Amniotic stem cell (primary cell): ENCODE measurements at regions not wholly inside any gene's neighbourhood (a gene's known extent, or its start where the extent isn't known, plus 50 kb on each side); places are given as distances from the start of the nearest gene placed in this dataset.

ENCODE experiments used
- DNase-seq: peaks from one replicate; lab custom pipeline; 2025; lab: John Stamatoyannopoulos, UW

DNA sequence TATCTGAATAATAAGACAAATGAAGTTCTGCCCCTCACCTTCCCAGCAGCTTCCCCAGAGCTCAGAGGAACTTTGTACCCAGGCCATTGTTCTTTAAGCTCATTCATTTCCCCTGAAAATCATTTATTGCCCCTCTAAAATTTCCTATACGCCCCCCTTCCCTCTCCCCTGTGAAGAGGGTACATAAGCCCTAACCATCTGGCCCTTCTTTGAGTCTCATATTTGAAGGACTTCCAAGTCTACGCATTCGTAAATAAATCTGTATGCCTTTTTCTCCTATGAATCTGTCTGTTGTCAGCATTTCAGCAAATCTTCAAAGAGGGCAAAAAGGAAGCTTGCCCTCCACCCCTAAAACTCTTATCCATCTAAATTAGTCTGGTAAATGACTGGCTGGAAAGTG lies 73.1 kb upstream of the DST start:
- no peak for DNase-seq

DNA sequence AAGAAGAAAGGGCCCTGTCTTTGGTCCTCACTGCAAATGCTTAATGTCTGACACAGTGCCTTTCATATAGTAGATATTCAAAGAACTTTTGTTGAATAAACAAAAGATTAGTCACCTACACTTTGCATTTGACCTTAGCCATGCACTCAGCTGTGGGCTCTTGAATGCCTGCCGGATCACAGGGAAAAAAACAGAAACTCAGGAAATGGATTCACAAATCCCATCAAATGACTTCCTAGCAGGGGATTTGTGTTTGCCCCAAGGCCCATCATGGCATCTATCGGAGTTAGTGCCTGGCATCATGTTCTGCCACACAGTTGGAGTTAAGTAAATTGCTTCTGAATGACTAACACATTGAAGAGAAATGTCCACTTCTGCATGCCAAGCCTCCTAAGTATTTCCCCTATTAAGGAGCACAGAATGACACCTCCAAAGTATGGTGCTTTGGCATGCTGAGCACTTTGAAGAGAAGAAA lies 72.3 kb upstream of the DST start:
- peak; percentile 64 for DNase-seq

DNA sequence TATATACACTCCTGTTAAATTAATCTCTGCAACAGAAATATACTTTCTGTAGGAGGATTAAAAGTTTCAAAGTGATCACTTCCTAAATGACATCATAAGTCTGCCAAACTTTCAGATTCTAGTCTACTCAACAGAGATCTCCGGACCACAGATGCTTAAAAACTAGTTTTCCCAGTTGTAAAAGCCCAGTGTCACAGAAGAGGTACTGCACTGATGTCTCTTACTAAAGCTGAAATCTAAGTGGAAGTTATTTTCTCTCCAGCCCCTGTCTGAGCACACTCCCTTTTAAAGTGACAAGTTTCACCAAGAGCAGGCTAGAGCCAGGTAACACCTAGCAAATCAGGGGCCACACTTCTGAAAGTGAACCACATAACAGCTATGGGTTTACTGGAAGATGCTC lies 71.6 kb upstream of the DST start:
- no peak for DNase-seq

DNA sequence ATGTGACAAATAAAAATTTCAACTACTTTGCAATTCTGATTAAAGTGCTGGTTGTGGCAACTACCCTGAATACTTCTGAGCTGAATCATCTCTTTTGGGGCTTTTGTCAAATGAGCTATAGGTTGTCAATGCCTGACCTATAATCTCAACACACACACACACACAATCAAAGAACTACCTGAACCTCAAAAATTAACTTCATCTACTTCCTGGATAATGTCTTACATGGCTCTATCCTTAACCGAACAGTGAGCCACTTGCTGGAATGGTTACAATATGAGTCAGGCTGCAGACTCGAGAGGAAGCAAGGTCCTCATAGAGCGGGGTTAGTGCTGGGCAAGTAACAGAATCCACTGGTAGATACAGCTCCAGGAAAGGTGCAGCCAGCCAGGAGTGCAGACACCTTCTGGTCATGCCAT lies 70.6 kb upstream of the DST start:
- peak; percentile 80 for DNase-seq

DNA sequence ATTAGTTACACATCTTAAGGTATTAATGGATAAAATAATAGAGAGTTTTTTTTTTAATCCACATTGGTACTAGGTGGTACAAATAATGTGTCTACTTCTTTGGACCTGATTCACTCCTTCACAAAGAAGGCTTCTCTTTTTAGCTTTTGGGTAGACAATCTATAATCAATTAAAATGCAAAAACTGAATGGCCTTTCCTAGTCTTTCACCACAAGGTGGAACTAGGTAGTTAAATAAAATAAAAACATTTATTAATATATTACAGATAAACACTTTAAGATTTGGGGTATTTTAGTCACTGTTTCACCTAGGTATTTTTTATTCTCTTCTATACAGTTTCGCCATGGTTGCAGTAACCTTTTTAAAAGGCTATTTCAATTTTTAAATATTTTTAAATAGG lies 68.3 kb upstream of the DST start:
- no peak for DNase-seq

DNA sequence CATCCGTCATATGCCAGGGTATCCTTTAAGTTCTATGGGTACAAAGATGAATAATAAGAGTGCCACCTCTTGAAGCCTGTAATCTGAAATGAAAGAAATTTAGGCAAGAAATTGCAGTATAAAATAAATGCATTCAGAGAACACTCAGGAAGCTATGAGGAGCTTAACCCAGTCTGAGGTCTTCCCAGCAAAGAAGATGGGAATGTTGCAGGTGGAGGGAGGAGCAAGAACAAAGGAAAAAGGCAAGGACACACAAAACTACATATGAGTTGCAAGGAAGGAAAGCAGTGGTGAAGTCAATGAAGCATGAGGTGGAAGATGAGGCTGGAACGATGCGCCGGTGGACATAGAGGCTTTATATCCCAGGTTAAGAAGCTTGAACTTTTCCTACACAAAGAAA lies 67.0 kb upstream of the DST start:
- no peak for DNase-seq

DNA sequence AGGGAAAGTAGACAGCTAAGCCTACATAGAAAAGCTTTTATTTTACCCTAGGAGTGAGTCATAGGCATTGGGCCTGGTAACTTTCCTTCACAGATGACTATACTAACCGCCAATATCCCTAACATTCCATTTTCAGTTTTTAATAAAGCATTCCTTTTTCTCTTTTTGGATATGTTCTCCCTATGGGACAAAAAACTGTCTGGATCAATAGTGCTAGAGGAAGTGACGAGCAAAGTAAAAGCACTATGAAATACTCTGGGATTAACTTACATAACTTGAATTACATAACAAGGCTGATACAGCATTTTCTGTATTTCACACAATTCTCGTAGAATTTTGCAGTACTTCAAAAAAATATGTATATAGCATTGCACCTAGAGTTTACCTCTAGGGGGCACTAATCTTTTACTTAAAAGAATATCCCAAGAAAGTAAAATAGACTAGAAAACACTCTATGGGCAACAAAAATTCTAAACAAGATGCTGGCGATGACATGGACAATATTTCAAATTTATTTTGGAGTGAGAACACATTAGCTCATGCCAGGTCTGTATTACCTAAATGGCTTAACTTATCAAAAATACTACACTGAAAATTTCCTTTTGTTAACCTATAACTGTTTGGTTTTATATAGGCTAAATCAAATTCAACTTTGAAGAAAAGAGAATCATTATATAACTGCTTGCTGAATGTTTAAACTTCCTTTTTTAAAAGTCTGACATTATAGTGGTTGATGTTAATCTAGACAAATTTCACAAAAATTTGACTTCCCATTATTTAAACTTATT lies 66.3 kb upstream of the DST start:
- peak; percentile 69 for DNase-seq

DNA sequence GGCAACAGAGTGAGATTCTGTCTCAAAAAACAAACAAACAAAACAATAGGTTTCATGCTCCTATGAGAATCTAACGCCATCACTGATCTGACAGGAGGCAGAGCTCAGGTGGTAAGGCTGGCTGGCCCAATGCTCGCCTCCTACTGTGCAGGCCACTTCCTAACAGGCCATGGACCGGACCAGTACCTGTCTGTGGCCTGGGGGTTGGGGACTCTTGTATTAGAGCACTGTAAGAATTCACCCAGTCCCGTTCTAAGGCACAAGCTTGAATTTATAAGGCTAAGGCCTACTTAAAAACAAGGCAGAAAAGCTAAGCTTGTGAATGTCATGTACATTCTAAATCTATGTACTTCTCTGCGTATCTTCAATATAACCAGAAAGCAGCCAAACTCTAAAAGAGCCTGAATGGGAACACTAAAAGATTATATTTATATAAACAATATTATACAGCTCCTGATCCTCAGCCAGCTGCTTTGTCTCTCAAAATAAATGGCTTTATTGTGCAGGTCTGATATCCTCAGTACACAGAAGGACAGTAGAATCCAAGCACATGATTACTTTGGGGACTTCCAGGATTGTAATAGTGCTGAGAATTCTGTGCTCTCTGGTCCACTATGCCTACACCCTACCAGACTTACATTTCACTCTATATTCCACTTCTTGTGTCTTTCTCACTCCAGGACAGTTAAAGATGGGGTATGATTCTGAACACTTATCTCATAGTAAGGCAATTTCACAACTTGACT lies 64.5 kb upstream of the DST start:
- DNase-seq, result no peak

DNA sequence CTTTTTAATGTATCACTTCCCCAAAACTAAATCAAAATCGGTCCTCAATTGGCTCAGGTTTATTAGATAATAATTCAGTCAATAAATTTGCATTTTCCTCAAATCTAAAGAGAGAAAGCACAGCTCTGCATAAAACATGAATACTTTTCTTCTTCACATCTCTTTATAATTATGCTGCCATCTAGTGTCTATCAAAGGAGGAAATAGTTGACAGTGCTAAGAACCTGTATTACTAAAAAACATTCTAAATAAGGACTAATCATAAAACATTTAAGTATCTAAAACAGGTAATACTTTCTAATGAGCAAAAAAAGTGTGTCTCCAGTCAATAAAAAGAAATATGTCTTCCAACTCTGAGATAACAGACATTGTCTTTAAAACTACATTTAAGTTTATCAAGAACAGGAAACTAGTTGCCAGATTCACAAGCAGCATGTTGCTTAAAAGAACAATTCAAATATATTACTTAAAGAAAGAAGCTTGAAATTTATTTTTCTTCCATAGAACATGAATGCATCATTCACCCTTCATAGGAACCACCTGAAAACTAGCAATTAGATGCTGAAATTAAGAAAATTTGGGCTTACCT lies 56.5 kb upstream of the DST start:
- DNase-seq, result no peak

DNA sequence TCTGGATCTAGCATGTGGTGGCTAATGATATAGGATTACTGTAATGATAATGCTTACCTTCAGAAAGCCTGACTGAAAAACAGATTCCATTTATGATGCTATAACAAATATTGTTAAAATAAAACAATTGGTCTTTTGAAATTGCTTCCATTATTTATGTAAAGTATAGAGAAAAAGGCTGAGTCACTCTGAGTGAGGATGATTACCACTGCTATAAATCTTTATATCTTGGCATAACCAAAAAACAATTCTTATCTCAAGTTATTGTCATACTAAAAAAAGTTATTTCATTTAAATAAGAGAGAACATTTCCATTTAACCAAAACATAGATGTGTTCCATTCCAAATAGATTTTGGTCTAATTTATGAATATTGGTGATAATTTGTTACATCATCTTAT lies 53.0 kb upstream of the DST start:
- no peak for DNase-seq

DNA sequence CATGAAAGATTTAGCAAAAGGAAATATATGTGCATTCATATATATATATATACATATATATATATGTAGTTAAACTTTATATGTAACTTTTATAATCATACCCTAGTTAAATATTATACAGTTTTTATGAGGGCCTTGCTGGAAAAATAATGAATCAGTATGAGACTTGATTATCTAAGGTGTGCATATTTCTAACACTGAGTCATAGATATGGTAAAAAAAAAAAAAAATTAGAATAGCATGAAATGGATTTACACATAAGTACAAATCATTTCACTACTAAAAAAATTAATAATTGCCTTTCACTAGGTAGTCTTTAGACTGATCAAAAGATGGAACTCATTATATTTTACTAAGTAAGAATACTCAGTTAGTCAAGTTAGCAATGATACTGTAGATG lies 51.3 kb upstream of the DST start:
- DNase-seq, result no peak

DNA sequence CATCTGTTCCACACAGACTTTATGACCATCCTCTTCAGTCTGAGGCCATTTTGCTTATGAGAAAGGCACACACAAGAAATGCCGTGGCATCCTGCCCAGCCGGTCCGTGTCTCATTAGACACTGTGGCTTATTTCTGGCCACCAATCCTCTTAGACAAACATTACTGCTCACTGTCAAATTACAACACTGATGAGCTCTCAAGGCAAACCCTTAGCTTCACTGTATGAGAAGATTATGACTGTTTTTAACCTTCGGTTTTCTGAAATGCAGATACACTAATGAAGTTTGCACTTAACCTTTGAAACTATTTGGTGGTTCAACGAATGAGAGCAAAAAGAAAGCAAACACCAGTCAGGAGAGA lies 50.5 kb upstream of the DST start:
- no peak for DNase-seq

DNA sequence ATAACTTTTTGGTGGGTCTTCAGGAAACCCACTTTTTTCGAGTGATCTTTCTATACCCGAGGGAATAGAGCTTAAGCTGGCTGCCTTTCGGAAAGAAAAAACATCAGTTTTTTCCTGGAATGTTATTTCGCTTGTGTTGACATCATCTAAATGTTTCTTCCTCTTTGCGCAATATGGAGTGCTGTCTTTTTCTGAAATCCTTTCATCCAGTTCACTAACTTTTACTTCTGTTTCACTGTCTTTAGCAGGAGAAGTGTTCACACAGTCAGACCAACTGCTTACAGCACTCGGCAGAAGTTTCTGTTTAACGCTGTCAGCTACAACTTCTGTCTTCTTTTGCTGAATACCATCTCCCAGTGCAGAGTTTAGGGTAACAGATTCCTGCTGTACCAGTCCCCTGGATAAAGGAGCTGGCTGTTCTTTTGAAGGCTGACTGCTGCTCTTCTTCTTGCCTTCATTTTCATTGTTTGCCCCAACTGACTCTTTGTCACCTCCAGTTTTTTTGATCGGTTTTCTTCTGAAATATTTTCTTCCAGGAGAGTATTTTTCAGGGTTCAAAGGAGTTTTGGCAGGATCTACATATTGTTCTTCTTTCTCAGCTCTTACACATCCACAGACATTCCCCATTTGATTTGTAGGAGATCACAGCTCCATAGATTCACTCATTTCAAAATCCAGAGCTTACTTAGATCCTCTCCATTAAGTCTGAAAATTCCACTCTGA lies 50.0 kb upstream of the DST start:
- DNase-seq, result no peak
